Neural progenitor cell (in vitro differentiated cells): ENCODE measurements at regions not wholly inside any gene's neighbourhood (a gene's known extent, or its start where the extent isn't known, plus 50 kb on each side); places are given as distances from the start of the nearest gene placed in this dataset.

Experiments used
- CTCF ChIP-seq: fragments of 200-600 bp; sonication (generic); IDR thresholded peaks from 2 replicates; pipeline ENCODE4 v1.5.1; 2017; ENCODE audit warnings: antibody characterized with exemption, mild to moderate bottlenecking
- EZH2 ChIP-seq: fragments of 200-600 bp; sonication (generic); IDR thresholded peaks from 2 replicates; pipeline ENCODE4 v1.6.1; 2017; ENCODE audit warnings: antibody characterized with exemption, mild to moderate bottlenecking, moderate library complexity

GRCh38 chr3:110910346-110910955 is 161.2 kb upstream of the NECTIN3 start:
- no peak for TF ChIP-seq CTCF
- no peak for TF ChIP-seq EZH2
